Left cardiac atrium (tissue), 4 donors: ENCODE measurements at regions not wholly inside any gene's neighbourhood (a gene's known extent, or its start where the extent isn't known, plus 50 kb on each side); places are given as distances from the start of the nearest gene placed in this dataset.
"Not testable (repeated sequence)": the region's sequence is repeated elsewhere in the genome, so short reads cannot be mapped to it uniquely, and the experiment has no call there.

Source experiments
- ATAC-seq, 2 donors: fragments of 200-7000 bp; cut with Tn5 transposase; one replicate each; pipeline ENCODE4 v1.9.1; 2020; ENCODE audit warnings: mild to moderate bottlenecking in 2 of 2, moderate library complexity in 2 of 2
- DNase-seq: peaks from one replicate; pipeline ENCODE4 v3.0.0-alpha.2; 2020
- intact Hi-C, 2 donors: fragments of 100-400 bp; cut with DNase I; formaldehyde crosslinking; loops; one replicate each; pipeline versions ENCODE4 v1.14.1 to v1.15.1; 2022 to 2023
- donor health status: DM: no; HTN: yes; CAD: no.
- donor health status: DM: no; HTN: yes; CAD: no; lungs with severe emphysema.
- donor health status: DM: yes; HTN: yes; CAD: no.
- donor health status: Dilated cardiomyopathy.

- DNase-seq (no peak), ATAC-seq (no peak)
Measured at GRCh38 chr6:167392631-167393316, 67.9 kb downstream of the TTLL2 start.

GRCh38 chr6:167393731-167394130, 68.8 kb downstream of the TTLL2 start:
- ATAC-seq, result no peak
- intact Hi-C loops, result no loop called here
- no peak for DNase-seq

More at GRCh38 chr6:167392631-167393316, 67.9 kb downstream of the TTLL2 start:
- intact Hi-C loops, result no loop called here

DNA sequence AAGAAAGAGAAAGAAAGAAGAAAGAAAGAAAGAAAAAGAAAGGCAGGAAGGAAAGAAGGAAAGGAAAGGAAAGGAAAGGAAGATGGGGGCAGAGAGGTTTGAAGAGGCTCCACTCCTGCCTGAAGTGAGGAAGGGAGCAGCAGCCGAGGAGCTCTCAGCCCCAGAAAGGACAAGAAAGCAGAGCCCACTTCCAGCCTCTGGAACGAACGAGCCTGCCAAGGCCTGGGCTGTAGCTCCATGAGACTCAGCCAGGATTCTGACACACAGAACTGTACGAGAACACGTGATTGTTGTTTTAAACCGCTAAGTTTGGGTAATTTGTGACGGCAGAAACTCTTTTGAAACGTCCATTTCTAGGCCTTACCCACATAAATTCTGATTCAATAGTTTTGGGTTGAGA, 69.5 kb downstream of the TTLL2 start:
- DNase-seq (no peak), ATAC-seq (no peak)
- intact Hi-C loops, result no loop called here

DNA sequence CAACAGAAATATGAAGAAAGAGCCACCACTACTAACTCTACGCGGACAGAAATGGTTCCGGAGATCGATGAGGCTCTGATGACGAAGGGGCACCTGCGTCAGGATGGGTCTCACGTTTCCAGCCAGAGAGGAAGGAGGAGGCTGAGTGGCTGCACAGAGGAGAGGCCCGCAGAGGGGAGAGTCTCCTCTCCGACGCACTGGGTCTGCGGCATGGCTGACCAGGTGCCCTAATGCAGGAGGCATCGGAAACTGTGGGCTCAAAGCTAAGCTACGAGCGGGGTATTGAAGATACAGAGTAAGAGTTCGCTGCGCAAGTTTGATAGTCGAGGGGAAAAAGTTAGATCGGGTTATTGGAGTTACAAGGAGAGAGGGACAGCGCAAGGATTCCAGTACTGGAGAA, 69.9 kb downstream of the TTLL2 start:
- DNase-seq (no peak), ATAC-seq (no peak)
- intact Hi-C loops, result no loop called here

- ATAC-seq (no peak), DNase-seq (no peak)
- intact Hi-C loops, result no loop called here
Measured at GRCh38 chr6:167396068-167396658, 71.3 kb downstream of the TTLL2 start.

DNA sequence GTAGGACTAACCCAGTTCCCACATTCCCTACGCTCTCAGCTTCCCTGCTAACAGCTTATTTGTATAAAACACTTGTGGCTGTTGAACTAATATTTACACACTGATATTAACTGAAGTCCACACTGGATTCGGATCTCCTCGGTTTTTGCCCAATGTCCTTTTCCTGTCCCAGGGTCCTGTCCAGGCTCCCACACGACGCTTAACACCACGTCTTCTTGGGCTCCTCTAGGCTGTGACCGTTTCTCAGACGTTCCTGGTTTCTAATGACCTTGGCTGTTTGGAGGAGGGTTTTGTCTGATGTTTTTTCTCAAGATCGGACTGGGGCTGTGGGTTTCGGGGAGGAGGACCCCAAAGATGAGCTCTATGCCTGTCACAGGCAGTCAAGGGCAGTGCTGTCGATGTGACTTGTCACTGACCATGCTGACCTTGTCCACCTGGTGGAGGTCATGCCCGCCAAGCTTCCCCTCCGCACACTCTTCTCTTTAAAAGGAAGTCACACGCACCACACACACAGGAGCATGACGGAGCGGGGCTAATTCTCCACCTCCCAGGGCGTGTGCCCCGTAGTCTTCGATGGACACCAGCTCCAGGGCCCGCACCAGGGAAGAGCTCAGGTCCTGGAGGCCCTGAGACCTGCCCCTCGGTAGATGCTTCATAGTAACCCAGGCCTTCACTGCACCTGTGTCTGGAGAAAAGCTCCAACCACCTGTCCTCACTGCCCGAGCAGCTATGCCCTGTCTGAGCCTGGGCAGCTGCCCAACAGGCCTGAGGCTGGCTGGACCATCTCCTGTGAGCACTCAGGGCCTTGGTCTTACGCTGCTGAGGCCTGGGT, 72.0 kb downstream of the TTLL2 start:
- intact Hi-C loops, result no loop called here
- no peak for ATAC-seq
- no peak for DNase-seq

DNA sequence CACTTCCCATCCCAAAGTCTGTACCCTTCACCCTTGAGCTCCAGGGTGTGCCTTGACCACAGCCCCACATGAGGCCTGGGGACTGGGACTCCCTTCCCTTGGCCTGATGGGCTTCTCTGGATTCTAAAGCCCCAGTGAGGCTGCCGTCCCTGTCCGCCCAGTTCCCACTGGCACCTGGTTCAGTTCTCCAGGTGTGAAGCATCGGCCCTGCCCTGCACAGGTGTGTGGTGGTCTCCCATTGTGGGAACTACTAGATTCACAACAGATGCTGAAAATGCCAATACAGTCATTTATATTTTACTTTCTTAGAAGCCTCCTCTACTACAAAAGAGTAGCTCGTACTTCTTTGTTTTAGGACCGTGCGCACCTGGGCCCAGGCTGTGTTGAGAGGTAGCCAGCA, 72.8 kb downstream of the TTLL2 start:
- DNase-seq (no peak), ATAC-seq (no peak)
- intact Hi-C loops, result no loop called here

DNA sequence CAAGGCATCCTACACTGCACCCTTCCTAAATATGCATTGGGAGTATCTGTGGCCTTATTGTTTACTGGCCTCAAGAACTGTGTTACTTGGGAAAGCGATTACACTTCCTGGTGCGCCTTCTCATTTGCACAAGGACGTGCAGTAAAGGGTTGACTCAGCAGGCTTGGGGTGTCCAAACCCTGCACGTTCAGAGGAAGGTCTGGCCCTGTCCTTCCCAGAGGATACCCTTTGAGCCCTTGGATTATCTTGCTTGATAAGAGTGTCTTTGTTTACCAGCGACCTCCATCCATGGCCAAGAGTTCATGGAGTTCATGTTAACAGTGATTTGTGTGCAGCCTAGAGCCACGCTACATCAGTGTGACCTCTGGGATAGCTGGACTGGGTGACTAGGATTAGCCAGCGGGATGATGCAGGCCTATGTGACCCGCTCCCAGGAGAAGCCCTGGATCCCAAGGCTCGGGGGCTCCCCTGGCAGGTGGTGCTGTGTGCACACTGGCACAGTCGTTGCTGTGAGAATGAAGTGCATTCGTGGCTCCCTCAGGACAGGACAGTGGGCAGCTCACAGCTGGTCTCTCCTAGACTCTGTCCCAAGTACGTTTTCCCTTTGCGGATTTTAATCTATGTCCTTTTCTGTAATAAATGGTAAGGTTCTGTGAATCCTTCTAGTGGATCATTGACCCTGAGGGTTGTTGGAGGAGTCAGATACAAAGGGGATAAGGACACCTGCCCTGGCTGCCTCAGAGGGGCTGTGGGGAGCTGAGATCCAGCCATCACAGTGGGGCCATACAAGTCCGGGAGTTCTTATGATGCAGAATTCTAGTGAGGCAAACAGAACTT, 73.5 kb downstream of the TTLL2 start:
- DNase-seq (no peak), ATAC-seq (no peak)
- intact Hi-C loops, result no loop called here

DNA sequence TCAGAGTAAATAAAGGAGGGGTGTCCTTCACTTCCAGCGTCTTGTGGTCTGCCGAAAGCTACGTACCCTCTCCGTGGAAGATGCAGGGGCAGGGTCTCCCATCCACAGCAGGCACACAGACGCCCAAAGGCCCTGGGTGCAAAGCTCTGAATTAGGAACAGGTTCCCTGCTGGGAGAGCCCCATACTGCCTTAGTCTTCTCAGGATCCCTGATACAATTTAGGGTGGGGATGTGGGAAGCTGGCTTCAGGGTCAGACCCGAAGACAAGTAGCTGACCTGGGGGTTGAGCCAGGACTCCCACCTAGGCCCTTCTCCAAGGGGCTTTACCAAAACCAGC, 74.1 kb downstream of the TTLL2 start:
- ATAC-seq, result no peak

DNA sequence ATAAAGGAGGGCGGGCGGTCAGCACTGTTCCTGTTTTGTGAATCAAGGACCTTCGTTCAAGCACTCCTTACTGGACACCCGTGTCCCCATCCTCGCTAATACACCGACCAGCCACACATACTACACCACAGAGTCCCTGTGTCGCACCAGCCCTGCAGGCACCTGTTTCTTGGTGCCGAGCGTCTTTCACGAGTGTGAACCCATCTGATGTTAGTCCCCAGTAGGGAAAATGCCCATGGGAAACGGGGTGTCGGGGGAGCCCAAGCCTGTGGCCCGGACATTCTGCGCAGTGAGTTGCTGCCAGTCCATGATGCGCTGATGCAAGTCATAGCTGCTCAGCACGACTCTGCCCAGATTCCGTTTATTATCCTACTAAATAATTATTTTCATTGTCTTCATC, 74.7 kb downstream of the TTLL2 start:
- ATAC-seq (no peak), DNase-seq (no peak)
- intact Hi-C loops, result no loop called here

More for the DNA sequence above, 74.1 kb downstream of the TTLL2 start:
- intact Hi-C loops, result no loop called here
- DNase-seq, result no peak

DNA sequence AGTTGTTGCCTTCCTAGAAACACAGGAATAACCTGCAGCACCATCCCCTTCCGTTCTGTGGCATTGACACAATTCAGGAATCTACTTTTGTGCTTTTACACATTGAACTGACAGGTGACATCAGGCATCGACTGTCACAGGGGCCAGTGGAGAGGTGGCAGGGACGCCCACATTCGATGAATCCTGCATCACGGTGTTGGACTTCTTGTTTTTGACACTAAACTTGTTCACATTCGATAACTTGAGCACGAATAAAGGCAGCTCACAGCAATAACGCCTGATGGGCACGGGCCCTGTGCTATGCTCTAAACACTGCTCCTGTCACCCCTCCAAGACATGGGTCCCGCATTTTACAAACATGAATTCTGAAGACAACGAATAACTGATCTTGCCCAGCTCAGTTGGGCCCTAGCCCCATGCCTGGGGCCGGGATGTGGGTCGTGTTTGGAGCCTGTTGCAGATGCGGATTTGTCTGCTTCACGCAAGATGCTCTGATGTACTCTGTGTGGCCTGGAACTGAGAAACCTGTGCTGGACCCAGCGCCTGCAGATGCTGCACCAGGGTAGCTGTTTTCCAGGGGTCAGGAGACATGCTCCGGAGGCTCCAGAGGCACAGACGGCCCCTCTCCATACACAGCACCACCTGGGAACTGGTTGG, 75.7 kb downstream of the TTLL2 start:
- ATAC-seq (no peak), DNase-seq (no peak)
- intact Hi-C loops, result no loop called here

- intact Hi-C loops, result no loop called here
- DNase-seq (no peak), ATAC-seq (no peak)
Measured at GRCh38 chr6:167401525-167402194, 76.8 kb downstream of the TTLL2 start.

- DNase-seq (no peak), ATAC-seq (no peak)
- intact Hi-C loops, result no loop called here
Measured at GRCh38 chr6:167402195-167402686, 77.4 kb downstream of the TTLL2 start.

DNA sequence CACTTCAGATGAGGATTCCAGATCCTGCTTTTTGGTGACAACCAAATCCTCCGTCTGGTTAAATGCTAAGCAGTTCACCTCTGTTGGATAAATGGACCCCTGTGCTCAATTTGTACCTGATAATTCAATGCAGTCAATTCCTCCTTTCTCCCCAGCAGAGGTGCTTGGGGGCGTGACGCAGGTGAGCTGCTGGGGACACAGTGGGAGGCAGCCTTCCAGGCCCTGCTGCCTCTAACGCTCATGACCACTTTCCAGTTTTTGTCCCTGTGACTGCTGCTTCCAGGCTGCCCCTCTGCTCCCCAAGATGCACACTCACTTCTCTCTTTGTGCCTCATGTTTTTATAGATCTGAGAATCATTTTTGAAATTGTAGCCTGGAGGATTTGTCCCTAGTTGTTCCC, 78.5 kb downstream of the TTLL2 start:
- intact Hi-C loops, result no loop called here

DNA sequence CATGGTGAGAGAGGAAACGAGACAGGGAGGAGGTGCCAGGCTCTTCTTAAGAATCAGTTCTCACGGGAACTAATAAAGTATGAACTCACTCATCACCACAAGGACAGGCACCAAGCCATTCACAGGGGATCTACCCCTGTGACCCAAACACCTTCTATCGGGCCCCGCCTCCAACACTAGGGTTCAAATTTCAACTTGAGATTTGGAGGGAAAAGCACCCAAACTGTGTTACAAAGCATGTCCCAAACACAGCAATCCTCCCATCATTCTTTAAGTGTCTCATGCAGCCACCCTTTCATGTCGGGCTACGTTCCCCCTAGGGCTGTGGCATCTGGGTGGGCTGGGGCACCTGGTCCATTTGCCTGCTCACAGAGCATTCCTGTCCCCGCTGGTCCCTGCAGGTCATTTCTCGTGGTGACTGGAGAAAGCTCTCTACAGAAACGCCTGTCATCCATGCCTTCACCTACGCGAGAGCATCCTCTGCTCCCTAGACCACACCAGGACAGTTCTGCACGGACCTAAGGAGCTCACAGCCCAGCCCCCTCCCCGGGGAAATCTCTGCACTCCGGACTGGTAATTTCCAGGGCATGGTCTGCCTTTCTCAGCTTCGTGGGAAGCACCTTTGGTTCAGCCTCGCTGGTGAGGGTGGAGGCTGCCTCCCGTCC, 79.6 kb downstream of the TTLL2 start:
- intact Hi-C loops, result no loop called here
- no peak for DNase-seq
- no peak for ATAC-seq

More for the DNA sequence above, 78.5 kb downstream of the TTLL2 start:
- no peak for DNase-seq
- no peak for ATAC-seq

- intact Hi-C loops, result no loop called here
- no peak for DNase-seq
- no peak for ATAC-seq
Measured at GRCh38 chr6:167405778-167406532, 81.1 kb downstream of the TTLL2 start.

GRCh38 chr6:167406533-167407238, 81.8 kb downstream of the TTLL2 start:
- ATAC-seq, DNase-seq, intact Hi-C loops: not testable (repeated sequence)
